HL-60 (cell line): ENCODE measurements at regions not wholly inside any gene's neighbourhood (a gene's known extent, or its start where the extent isn't known, plus 50 kb on each side); places are given as distances from the start of the nearest gene placed in this dataset.

Experiments
- DNase-seq, 2 experiments: peaks; one replicate each; pipeline ENCODE4 v3.0.0-alpha.2; 2010 to 2020; ENCODE audit warnings: low read depth in 1 of 2, low spot score in 1 of 2
- H3K27ac ChIP-seq: fragments of 250-450 bp; sonication (Bioruptor Pico); replicated peaks from 2 replicates; pipeline ENCODE4 v1.5.1; 2020; ENCODE audit warnings: mild to moderate bottlenecking, moderate library complexity
- H3K27me3 ChIP-seq: fragments of 250-450 bp; sonication (Bioruptor Pico); 2 replicates; pipeline ENCODE4 v1.5.1; 2021; ENCODE audit warnings: mild to moderate bottlenecking, moderate library complexity; ENCODE audit not compliant: insufficient read depth, poor library complexity, severe bottlenecking
- H3K4me3 ChIP-seq: replicated peaks from 2 replicates; pipeline ENCODE4 v1.5.1; 2011; ENCODE audit warnings: mild to moderate bottlenecking, control low read depth, low read length; ENCODE audit not compliant: insufficient read depth
- CTCF ChIP-seq: IDR thresholded peaks from one replicate; pipeline ENCODE4 v1.5.1; 2011; ENCODE audit warnings: low read length, control low read depth, inconsistent platforms; ENCODE audit not compliant: insufficient read depth
- GABPA ChIP-seq: IDR thresholded peaks from 2 replicates; pipeline ENCODE4 v1.6.1; 2012; ENCODE audit warnings: low read depth
- POLR2AphosphoS5 ChIP-seq: IDR thresholded peaks from 2 replicates; pipeline ENCODE4 v1.6.1; 2012; ENCODE audit warnings: low read depth
- REST ChIP-seq: IDR thresholded peaks from 2 replicates; pipeline ENCODE4 v1.6.1; 2012; ENCODE audit warnings: low read depth; ENCODE audit not compliant: insufficient replicate concordance
- SPI1 ChIP-seq: IDR thresholded peaks from 2 replicates; pipeline ENCODE4 v1.6.1; 2012; ENCODE audit warnings: low read depth, mild to moderate bottlenecking, borderline replicate concordance

- no peak overlapping the region for H3K4me3 ChIP-seq
- no peak overlapping the region for H3K27ac ChIP-seq
- DNase-seq = no peak
- no peaks in the 10 kb centered on the region for H3K27me3 ChIP-seq
- TF ChIP-seq CTCF (no peak), GABPA (no peak), REST (no peak), POLR2AphosphoS5 (no peak), SPI1 (no peak)
Observed at GRCh38 chr9:8027351-8027750, 227.8 kb upstream of the DMAC1 start.

- no peak for TF ChIP-seq GABPA
- TF ChIP-seq SPI1 = no peak
- no peak for TF ChIP-seq CTCF
- no peak for TF ChIP-seq POLR2AphosphoS5
- no peak for TF ChIP-seq REST
- no peak overlapping the region for H3K4me3 ChIP-seq
- H3K27ac ChIP-seq = no peak overlapping the region
- no peaks in the 10 kb centered on the region for H3K27me3 ChIP-seq
- DNase-seq = no peak
Observed at GRCh38 chr9:8025551-8025950, 226.0 kb upstream of the DMAC1 start.

- no peak for DNase-seq
- no peaks in the 10 kb centered on the region for H3K27me3 ChIP-seq
- no peak overlapping the region for H3K4me3 ChIP-seq
- TF ChIP-seq CTCF = no peak
- TF ChIP-seq POLR2AphosphoS5 = no peak
- TF ChIP-seq GABPA = no peak
- no peak for TF ChIP-seq REST
- no peak for TF ChIP-seq SPI1
- H3K27ac ChIP-seq = no peak overlapping the region
Observed at GRCh38 chr9:8020186-8020585, 220.6 kb upstream of the DMAC1 start.
